Right lobe of liver (tissue), 6 donors: ENCODE measurements at regions not wholly inside any gene's neighbourhood (a gene's known extent, or its start where the extent isn't known, plus 50 kb on each side); places are given as distances from the start of the nearest gene placed in this dataset.
"Not testable (repeated sequence)": the region's sequence is repeated elsewhere in the genome, so short reads cannot be mapped to it uniquely, and the experiment has no call there.

ENCODE experiments used
- ATAC-seq, 4 donors: fragments of 200-7000 bp; cut with Tn5 transposase; one replicate each; pipeline ENCODE4 v1.9.1; 2020; ENCODE audit warnings: mild to moderate bottlenecking in 4 of 4, moderate library complexity in 4 of 4
- DNase-seq, 3 donors: peaks; one replicate each; pipeline ENCODE4 v3.0.0-alpha.2; 2020
- H3K27ac ChIP-seq, 3 donors: fragments of 200-600 bp; one replicate each; pipeline ENCODE4 v1.8.0; 2022
- H3K27me3 ChIP-seq, 2 donors: fragments of 200-600 bp; one replicate each; pipeline ENCODE4 v1.8.0; 2022
- H3K36me3 ChIP-seq, 4 donors: fragments of 200-600 bp; sonication (generic) in 1 of 4; one replicate each; pipeline versions ENCODE4 v1.5.1 to v1.8.0; 2017 to 2022; ENCODE audit warnings: control low read depth in 1 of 4
- H3K4me1 ChIP-seq, 4 donors: fragments of 200-600 bp; sonication (generic) in 1 of 4; one replicate each; pipeline versions ENCODE4 v1.5.1 to v1.8.0; 2017 to 2022; ENCODE audit warnings: control low read depth in 1 of 4
- H3K4me3 ChIP-seq, 3 donors: fragments of 200-600 bp; one replicate each; pipeline ENCODE4 v1.8.0; 2022
- H3K9me3 ChIP-seq, 4 donors: fragments of 200-600 bp; sonication (generic) in 1 of 4; one replicate each; pipeline versions ENCODE4 v1.5.1 to v1.8.0; 2017 to 2022; ENCODE audit warnings: control low read depth in 1 of 4
- POLR2A ChIP-seq: fragments of 450-650 bp; IDR thresholded peaks from one replicate; pipeline ENCODE4 v1.6.1; 2017; ENCODE audit warnings: antibody characterized with exemption, mild to moderate bottlenecking
- WGBS: methylation state at CpG from one replicate; pipeline ENCODE4 v1.1.6; 2018; ENCODE audit warnings: low coverage, low lambda C conversion rate; ENCODE audit not compliant: insufficient coverage; ENCODE audit errors: missing lambda C conversion rate; 5-methylcytosine and 5-hydroxymethylcytosine counted together
- intact Hi-C, 2 donors: fragments of 100-400 bp; cut with DNase I; formaldehyde crosslinking; loops; one replicate each; pipeline versions ENCODE4 v1.11.2 to v1.14.1; 2022
- TF ChIP-seq, protein P1 (sequence below), 4 donors: fragments of 200-600 bp in 3 of 4; fragments of 450-650 bp in 1 of 4; IDR thresholded peaks; one replicate each; pipeline versions ENCODE4 v1.5.1 to v1.8.0; 2016 to 2022; ENCODE audit warnings: antibody characterized with exemption in 4 of 4, mild to moderate bottlenecking in 2 of 4
- donor health status: DM: no; HTN: yes; CAD: no.
- donor health status: DM: no; HTN: no; CAD: no.
- donor health status: DM: no; HTN: no; CAD: no.
- donor health status: DM: no; HTN: yes; CAD: no.
- donor health status: DM: no; HTN: yes; CAD: no.

DNA sequence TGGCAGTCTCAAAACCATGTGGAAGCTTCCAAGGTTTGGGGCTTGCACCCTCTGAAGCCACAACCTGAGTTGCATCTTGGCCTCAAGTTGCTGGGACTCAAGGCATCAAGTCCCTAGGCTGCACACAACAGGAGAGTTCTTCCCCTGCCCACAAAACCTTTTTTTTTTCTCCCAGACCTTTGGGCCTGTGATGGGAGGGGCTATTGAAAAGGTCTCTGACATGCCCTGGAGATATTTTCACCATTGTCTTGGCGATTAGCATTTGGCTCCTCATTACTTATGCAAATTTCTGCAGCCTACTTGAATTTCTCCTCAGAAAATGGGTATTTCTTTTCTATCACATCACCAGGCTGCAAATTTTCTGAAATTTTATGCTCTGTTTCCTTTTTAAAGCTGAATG, 349.5 kb upstream of the EDA2R start:
- no peaks in the 10 kb centered on the region for H3K36me3 ChIP-seq
- no peak overlapping the region for H3K27ac ChIP-seq
- 27% methylated on average over 1 of the region's 1 CpG for WGBS
- H3K4me3 ChIP-seq: no peak overlapping the region
- TF ChIP-seq POLR2A: no peak
- TF ChIP-seq, protein P1, sequence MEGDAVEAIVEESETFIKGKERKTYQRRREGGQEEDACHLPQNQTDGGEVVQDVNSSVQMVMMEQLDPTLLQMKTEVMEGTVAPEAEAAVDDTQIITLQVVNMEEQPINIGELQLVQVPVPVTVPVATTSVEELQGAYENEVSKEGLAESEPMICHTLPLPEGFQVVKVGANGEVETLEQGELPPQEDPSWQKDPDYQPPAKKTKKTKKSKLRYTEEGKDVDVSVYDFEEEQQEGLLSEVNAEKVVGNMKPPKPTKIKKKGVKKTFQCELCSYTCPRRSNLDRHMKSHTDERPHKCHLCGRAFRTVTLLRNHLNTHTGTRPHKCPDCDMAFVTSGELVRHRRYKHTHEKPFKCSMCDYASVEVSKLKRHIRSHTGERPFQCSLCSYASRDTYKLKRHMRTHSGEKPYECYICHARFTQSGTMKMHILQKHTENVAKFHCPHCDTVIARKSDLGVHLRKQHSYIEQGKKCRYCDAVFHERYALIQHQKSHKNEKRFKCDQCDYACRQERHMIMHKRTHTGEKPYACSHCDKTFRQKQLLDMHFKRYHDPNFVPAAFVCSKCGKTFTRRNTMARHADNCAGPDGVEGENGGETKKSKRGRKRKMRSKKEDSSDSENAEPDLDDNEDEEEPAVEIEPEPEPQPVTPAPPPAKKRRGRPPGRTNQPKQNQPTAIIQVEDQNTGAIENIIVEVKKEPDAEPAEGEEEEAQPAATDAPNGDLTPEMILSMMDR (IDR thresholded peaks at IDR 0.05): no peak
- no peak for DNase-seq
- H3K27me3 ChIP-seq: no peaks in the 10 kb centered on the region
- intact Hi-C loops: no loop called here
- ATAC-seq: no peak
- H3K4me1 ChIP-seq: no peaks in the 10 kb centered on the region
- H3K9me3 ChIP-seq: no peaks in the 10 kb centered on the region

DNA sequence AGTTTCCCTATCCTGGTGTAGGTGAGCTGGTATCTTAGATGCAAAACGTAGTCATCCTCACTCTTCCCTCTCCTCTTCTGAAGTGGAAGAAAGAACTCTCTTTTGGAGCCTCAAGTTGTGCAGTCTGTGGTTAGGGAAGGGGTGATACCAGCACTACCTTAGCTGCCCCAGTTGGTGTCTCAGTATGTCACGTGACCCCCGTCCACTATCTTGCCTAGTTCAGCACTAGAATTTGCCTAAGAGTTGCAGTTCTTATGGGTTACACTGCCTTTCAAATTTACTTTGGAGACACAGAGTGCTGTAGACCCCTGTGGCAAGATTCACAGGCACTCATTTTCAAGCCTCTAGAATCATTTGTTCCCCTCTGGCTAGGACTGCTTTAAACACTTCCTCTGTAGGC, 322.8 kb upstream of the EDA2R start:
- DNase-seq (no peak), ATAC-seq (no peak)
- TF ChIP-seq, protein P1 (IDR thresholded peaks at IDR 0.05): no peak
- TF ChIP-seq POLR2A: no peak
- WGBS: 13% methylated on average over 1 of the region's 3 CpGs
- H3K36me3 ChIP-seq: no peaks in the 10 kb centered on the region
- intact Hi-C loops: no loop called here
- H3K4me1 ChIP-seq: no peaks in the 10 kb centered on the region
- no peaks in the 10 kb centered on the region for H3K27me3 ChIP-seq
- H3K27ac ChIP-seq: no peak overlapping the region
- H3K4me3 ChIP-seq: no peak overlapping the region
- H3K9me3 ChIP-seq: no peaks in the 10 kb centered on the region

DNA sequence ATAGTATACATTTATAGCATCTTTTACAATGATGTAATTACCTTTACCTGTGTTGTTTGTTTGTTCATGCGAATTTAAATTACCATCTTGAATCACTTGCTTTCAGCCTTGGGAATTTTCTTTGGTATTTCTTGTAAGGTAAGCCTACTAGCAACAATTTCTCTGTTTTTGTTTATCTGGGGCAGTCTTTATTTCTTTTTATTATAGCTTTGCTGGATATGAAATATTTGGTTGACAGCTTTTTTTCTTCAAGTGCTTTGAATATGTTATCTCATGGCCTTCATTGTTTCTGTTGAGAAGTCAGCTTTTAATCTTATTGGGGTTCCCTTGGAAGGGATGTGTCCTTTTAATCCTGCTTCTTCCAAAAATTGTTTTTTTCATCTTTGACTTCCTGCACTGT, 292.8 kb upstream of the EDA2R start:
- 53% methylated on average over 1 of the region's 1 CpG for WGBS
- H3K4me1 ChIP-seq: no peaks in the 10 kb centered on the region
- no peak overlapping the region for H3K27ac ChIP-seq
- H3K4me3 ChIP-seq: no peak overlapping the region
- intact Hi-C loops: no loop called here
- no peak for TF ChIP-seq POLR2A
- TF ChIP-seq, protein P1 (IDR thresholded peaks at IDR 0.05): no peak
- H3K36me3 ChIP-seq: no peaks in the 10 kb centered on the region
- ATAC-seq (no peak), DNase-seq (no peak)
- H3K27me3 ChIP-seq: no peaks in the 10 kb centered on the region
- no peaks in the 10 kb centered on the region for H3K9me3 ChIP-seq

DNA sequence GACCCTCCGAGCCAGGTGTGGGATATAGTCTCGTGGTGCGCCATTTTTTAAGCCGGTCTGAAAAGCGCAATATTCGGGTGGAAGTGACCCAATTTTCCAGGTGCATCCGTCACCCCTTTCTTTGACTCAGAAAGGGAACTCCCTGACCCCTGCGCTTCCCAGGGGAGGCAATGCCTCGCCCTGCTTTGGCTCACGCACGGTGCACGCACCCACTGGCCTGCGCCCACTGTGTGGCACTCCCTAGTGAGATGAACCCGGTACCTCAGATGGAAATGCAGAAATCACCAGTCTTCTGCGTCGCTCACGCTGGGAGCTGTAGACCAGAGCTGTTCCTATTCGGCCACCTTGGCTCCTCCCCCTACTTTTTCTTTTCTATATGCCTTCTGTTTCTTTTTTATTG, 291.6 kb upstream of the EDA2R start:
- H3K36me3 ChIP-seq, intact Hi-C loops, ATAC-seq, H3K4me1 ChIP-seq, H3K27ac ChIP-seq, H3K9me3 ChIP-seq, H3K4me3 ChIP-seq, H3K27me3 ChIP-seq: not testable (repeated sequence)
- WGBS: 90% methylated on average over 5 of the region's 18 CpGs
- DNase-seq: peak in 1 of 3 donors; percentile 14

DNA sequence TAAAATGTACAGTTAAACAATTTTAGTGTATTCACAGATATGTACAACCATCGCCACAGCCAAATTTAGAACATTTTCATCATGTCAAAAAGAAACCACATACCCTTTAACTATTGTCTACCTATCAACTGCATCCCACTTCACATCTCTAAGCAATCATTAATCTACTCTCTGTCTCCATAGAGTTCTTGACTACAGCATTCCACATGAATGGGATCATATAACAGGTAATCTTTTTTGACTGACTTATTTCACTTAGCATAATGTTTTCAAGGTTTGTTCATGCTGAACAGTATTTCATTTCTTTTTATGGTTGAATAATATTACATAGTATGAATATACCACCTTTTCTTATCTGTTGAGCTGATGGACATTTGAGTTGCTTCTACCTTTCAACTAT, 281.4 kb upstream of the EDA2R start:
- H3K27ac ChIP-seq: no peak overlapping the region
- no peak for ATAC-seq
- H3K9me3 ChIP-seq: no peaks in the 10 kb centered on the region
- TF ChIP-seq POLR2A: no peak
- TF ChIP-seq, protein P1 (IDR thresholded peaks at IDR 0.05): no peak
- H3K36me3 ChIP-seq: no peaks in the 10 kb centered on the region
- 58% methylated on average over 1 of the region's 1 CpG for WGBS
- DNase-seq: no peak
- no peak overlapping the region for H3K4me3 ChIP-seq
- intact Hi-C loops: no loop called here
- no peaks in the 10 kb centered on the region for H3K4me1 ChIP-seq
- no peaks in the 10 kb centered on the region for H3K27me3 ChIP-seq
